Kasumi-1 (cell line): ENCODE measurements at regions not wholly inside any gene's neighbourhood (a gene's known extent, or its start where the extent isn't known, plus 50 kb on each side); places are given as distances from the start of the nearest gene placed in this dataset.
"Not testable (repeated sequence)": the region's sequence is repeated elsewhere in the genome, so short reads cannot be mapped to it uniquely, and the experiment has no call there.

Experiments used
- DNase-seq, 2 experiments: peaks; one replicate each; lab custom pipeline; 2025; lab: John Stamatoyannopoulos, UW

DNA sequence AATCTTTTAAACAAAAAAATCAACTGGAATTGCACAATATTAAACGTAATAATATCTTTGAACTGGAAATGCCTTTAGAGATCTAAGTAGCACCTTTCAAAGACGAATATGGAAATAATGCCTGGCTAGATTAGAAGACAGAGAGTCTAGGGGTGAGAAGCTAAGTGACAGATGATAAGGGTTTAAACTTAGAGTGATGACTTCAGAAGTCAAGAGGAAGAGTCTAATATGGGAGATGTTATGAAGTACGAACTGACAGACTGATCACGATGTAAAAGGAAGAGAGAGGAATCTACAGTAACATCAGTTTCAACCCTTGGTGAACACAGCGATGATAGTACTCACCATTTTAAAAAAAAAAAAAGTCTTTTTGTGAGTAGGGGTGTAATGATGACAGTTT is 57.9 kb downstream of the HINT1 start:
- no peak for DNase-seq

DNA sequence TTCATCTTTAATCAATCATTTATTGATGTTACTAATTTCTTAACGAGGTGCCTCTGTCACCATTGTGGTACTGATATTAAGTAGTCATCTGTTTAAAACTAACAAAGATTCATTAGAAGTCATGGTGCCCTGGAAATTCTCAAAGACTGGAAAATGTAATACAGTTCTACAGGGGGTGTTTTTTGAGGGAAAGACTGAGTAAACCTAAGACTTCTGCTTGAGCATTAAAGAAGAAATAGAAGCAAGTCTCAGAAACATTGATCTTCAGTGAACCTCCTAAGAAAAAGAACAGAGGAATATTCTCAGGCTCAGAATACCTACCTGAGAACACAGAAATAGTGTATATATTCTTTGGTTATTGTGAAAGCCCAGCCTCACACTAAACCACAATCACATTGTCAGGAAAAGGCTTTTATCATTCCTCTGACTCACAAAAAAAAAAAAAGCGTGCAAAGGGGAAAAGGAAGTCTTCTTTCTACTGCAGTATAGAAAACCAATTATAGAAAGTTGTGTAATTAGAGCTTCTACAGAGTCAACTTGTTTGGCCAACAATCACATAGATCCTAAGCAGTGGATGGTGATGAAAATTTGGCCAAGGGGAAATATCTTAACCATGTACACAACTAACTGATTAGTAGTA is 60.8 kb downstream of the HINT1 start:
- DNase-seq, result peak; percentile 68 to 74

DNA sequence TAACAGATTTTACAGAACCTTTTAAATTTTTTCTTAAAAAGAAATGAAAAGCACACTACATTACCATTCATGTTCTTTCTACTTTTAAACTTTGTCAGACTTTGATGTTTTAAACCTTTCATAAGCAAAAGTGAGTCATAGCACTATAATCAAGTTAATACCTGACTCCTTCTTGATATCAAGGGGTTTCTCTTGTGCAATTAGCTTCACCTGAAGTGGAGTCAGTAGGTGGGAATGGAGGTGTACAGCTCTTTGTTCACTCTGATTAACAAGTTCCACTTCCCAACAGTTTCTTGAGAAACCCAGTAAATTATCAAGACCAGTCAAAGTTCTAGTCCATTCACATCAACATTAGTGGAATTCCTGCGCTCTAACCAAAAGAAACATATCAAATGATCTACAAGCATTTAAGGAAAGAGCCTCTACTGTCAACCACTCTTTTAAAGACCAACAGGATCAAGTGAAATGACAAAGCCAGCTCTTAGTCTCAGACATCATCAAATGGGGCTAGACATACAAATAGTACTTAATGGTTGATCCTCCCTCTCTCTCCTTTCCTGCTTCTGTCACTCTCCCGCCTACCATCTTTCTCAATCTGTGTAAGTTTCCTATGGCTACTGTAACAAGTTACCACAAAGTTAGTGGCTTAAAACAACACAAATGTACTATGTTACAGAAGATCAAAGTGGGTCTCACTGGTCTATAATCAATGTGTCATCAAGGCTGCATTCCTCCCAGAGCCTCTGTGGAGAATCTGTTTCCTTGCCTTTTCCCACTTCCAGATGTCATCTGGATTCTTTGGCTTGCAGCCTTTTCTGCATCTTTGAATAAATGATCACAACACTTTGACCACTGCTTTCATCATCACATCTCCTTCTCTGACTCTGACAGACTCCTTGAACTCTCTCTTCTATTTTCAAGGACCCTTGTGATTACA is 68.0 kb downstream of the HINT1 start:
- no peak for DNase-seq

DNA sequence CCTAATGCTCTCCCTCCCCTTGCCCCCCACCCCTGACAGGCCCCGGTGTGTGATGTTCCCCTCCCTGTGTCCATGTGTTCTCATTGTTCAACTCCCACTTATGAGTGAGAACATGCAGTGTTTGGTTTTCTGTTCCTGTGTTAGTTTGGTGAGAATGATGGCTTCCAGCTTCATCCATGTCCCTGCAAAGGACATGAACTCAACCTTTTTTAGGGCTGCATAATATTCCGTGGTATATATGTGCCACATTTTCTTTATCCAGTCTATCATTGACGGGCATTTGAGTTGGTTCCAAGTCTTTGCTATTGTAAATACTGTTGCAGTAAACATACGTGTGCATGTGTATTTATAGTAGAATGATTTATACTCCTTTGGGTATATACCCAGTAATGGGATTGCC is 69.5 kb downstream of the HINT1 start:
- DNase-seq, result not testable (repeated sequence)

DNA sequence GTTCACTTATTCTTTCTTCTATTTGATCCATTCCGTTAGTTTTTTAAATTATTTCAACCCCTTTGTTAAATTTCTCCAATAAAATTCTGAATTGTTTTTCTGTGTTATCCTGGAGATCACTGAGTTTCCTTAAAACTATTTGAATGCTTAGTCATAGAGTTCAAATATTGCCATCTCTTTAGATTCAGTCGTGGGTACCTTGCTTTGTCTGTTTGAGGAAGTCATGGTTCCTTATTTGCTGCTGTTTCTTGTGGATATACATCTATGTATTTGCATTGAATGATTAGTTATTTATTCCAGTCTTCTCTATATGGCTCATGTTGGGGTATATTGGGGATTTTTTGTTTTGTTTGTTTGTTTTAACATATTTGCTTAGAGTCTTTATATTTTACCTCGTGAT is 80.6 kb downstream of the HINT1 start:
- DNase-seq, result peak; percentile 26 to 43

DNA sequence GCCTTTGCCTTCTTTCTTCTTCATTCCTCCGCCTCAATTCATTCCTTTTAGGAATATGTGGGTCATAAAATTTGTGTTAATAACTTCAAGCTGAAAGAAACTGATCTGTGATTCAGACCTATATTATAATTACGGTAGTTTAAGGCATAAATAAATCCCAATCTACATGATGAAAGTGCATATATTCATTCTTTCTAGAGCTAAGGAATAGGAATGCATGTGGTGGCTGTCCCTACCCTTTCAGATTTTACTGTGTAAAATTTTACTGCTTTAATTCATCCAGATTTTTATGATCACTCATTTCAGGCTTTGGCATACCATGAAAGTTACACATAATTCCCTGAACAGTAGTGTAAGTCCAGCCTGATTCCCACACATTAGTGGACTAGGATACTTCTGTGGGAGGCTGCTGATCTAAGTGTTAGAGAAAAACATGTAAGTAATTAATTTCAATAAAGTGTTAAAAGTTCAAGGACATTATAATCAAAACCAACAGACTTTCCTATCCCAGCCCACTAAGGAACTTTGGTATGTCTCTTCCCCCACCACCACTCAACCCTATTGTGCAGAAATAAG is 83.1 kb downstream of the HINT1 start:
- DNase-seq, result no peak

DNA sequence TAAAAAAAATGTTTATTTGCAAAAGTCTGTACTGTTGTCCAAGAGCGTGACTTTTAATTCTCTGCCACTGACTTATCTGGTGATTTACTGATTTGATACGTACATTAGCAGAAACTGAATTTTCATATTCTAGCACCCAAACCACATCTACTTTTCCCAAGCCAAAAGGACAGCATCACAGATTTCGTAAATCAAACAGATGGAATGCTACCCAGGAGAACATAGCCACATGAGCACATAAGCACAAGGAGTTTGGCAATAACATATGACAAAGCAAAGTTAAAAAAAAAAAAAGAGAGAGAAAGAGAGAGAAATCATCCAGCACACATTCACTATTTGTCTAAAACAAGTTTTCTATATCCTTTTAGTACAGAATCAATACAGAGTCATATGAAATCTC is 83.7 kb downstream of the HINT1 start:
- no peak for DNase-seq

DNA sequence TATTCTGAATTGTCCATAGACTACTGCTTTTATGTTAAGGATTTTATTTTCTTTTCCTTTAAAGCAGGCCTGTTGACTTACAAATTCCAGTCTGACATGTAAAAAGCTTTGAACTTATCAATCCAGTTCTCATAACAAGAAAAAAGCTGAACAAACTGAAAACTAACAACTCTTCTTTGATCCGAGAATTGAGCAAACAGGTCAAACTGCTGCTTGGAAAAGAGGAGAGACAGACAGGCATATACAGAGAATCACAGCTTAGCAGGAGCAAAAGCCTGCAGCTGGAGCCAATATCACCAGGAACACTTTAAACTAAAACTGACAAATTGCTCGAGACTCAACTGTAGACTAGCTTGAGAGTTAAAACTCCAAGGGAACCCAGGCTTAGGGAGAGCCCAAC is 85.8 kb downstream of the HINT1 start:
- DNase-seq, result no peak

DNA sequence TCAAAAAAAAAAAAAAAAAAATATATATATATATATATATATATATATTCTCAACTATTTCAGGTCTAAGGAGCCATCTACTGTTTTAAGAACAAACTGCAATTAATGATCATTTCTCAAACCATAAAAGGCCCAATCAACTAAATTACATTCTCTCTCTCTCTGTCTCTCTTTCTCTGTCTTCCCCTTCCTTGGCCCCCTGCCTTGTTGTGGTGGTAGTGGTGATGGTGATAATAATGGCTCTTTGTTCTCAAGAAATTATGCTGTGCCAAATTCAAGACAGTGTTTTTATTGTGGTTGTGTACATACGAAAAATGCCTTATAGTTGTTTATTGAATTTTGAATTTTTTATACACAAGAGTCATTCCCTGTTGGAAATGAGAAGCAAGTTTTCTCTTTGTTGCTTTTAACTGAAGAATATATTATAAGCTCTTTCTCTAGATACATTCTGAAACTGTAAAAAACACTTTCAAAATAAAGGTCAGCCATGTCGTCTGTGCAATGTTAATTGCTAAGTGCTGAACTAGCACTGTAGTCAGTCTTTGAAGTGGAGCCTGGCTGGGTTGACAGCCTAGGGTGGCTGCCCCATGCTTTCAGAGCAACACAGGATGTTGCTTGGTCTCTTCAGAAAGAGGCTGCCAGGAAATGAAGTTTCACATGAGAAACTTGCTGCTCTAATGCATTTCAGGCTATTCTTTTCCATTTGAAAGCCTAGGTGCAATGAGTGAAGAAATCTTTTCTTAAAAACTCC is 96.0 kb downstream of the HINT1 start:
- DNase-seq, result peak; percentile 9 to 13

DNA sequence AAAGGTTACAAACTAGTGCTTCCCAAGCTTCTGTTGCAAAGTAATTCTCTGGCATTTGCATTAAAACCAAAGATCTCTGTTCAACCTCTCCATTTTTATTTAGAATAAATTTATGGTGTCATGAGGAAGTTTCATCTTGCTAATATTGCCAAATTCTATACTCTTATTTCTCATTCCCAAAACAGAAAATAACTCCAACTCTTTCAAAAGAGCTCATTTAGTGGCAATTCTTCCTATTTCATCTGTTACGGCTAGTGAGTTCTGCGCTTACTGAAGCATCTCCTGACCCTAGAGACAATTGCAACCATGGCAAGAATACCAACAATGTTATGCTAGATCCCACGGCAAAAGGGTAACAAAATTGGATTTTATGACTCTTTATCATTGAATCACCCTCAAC is 97.0 kb downstream of the HINT1 start:
- DNase-seq, result no peak

DNA sequence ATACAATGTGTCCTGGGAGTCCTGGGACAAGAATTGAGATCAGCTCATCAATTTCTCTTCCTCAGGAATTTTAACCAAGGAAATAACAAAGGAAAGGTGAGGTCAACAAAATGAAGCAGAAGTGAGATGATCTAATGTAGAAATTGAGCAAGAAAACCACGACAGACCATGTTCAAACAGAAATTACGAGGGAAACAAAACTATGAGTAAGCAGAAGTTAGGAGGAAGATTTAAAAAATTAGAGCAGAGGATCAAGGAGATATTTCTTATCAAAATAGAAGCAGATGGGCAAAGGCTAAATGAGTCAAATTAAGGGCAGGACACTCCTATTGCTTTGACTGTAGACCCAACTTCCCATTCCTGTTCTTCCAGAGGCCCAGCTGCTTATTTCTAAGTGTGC is 97.4 kb downstream of the HINT1 start:
- peak; percentile 54 to 58 for DNase-seq

DNA sequence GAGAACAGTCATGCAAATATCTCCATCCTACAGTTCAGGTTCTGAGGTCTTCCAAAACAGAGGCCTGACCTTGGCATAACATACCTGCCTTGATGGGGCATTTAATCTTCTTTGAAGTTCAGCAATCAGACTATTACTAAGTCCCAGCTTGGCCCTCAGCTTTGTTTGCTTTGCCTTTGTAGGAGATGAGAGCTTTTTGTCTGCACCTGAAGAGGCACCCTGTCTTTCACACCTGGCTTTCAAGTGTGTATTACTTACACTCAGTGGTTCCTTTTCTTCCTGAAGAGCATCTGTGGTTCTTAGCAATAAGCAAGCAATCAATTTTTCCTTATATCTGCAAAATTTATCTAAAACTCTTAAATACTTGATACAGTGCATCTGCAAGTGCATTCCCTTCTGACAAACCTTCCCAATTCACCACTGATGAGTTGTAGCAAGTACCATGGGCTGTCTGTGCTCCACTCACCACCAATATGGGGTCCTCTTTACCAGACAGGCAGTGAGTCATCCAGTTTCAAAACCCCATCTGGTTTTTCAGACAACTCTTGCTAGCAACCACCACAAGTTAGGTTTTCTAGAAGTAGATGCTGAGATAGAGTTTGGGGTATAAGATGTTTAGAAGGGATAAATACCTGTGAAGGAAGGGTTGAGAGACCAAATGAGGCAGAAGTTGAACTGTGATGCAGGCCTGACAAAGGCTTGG is 100.2 kb downstream of the HINT1 start:
- no peak for DNase-seq

DNA sequence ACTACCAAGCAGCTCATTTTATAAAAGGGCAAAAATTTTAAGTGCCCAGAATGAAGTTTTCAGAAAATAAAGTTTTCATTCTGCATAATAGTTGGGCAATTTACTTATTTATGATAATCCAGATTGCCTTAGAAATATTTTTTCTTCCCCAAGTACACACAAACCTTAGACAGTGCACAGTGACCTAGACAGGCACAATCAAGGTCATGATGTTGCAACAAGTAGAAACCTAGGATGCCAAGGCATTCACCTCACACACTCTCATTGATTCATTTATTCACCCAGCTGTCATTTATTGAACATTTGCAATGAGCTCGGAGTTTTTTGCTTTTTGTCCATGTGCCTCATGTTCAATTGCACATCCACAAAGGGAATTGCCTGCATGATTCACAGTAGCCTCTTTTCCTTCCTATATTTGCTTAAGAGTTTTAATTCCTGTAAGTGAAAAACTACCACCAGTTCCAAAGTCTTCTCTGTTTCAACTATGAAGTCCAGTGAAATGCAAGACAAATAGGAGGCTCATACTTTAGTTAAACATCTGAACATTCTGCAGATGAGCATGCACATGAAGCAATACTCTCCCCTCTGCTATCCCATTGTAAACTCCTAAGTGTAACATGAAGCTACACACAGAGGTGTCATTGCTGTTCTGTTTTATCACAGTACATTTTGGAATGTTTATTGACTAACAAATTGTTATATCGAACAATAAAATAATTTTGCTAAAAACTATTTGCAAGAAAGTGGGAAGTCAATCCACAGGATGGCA is 122.9 kb downstream of the HINT1 start:
- no peak for DNase-seq

DNA sequence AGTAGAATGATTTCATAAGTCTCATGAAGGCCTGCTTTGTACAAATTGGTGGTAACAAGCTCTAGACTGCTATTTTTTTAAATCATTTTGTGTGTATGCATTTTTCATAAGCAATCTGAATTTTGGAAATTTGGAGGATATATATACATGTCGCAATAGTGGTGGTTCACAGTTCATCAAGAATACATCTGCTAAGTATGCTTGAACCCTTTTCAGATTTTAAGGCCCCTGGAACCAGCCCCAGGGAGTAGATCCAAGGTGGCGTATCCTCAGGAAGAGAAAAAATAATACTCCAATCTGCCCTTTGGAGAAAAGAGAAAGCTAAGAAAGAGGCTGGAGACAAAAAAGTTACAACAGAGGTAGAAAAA is 141.6 kb downstream of the HINT1 start:
- DNase-seq, result no peak

DNA sequence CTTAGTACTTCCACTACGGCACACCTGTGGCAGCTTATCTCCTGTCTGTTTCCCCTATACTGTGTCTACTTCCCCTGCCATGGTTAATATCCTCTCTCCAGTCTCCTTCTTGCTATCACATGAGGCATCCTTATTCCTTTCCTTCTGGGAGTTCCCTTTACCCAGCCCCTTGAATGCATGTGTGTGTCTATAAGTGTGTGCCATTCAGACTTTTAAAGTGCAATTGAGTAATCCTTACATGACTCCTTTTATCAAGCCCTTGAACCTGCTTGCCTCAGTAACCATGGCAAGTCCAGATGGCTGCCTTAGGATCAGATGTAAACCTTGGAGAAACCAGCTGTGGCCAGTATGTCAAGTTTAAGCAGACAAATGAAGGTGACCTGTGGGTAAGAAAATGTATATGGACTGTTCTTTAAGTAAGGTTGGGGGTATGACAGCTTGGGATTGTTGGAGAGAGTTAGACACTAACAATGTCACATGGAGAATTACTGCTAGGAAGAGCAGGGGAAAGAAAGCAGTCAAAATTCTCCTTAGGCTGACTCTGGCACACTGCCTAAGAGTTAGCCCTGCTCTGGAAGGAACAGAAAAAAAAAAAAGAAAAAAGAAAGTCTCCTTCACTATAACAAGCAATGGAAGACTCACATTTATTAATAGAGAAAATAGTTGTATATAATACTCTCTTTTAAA is 142.1 kb downstream of the HINT1 start:
- DNase-seq, result no peak

DNA sequence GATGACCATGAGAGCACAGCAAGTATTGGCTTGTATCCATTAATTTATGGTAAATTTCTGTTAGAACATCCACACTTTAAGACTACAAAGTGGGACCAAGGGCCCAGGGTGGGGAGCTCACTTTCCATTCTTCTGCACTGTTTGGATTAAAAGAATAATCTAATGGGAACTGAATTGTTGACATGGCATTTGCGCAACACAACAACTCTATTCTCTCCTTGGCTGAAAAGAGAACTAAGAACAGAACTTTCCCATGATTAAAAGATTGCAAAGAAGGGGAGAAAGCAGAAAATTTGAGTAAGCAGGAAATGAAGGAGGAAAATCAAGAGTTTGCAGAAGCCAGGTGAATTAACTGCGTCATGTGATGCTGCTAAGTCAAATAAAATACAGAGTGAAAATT is 143.4 kb downstream of the HINT1 start:
- no peak for DNase-seq

DNA sequence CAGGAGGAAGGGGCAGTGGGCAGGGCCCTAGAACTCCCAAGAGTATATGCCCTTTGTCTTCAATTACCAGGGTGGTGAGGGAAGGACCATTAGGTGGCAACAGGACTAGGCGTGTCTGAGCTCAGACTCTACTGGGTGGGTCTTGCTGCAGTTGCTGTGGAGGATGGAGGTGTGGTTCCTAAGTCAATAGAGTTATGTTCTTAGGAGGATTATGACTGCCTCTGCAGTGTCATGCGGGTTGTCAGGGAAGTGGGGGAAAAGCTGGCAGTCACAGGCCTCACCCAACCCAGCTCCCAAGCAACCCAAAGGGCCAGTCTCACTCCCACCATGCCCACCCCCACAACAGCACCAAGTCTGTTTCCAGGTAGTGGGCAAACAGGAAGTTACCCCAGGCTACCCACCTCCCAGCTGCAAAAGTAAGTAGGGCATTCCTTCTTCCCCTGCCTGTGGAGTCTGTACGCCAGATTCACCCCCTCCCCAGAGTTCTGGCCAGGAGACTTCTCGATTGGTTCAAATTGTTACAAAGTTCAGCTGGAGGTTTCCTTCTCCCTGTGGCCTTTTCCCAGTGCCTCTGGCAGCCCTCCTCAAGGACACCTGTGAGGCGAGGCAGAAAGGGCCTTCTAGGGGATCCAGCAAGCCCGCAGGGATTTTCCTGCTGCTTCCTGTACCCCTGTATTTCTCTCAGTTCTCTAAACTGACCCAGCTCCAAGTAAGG is 145.3 kb downstream of the HINT1 start:
- DNase-seq, result peak in 1 of 2 experiments; percentile 4

DNA sequence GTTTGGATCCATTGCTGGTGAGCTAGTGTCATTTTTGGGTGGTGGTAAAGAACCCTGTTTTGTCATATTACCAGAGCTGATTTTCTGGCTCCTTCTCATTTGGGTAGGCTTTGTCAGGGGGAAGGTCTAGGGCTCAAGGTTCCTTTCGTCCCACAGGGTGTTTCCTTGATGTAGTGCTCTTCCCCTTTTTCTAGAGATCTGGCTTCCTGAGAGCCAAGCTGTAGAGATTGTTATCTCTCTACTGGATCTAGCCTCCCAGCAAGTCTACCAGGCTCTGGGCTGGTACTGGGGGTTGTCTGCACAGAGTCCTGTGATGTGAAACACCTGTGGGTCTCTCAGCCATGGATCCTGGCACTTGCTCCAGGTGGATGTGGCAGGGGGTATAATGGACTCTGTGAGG is 145.9 kb downstream of the HINT1 start:
- peak; percentile 59 to 62 for DNase-seq

DNA sequence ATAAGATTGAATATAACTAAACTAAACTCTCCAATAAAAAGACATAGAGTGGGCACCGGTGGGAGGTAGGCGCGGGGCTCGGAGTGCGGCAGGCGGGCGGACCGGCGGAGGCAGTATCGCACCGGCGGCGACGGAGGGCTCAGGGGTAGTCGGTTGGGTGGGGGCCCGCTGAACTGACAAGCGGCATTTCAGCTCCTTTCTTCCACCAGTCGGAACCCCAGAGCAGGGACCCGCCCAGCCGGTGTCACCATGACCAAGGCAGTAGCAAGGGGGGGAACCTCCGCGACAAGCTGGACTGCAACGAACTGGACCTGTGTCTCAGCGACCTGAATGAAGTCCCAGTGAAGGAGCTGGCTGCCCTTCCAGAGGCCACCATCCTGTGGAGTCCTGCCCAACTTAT is 156.7 kb downstream of the HINT1 start:
- DNase-seq, result no peak
